Kidney epithelial cell (primary cell): ENCODE measurements at regions not wholly inside any gene's neighbourhood (a gene's known extent, or its start where the extent isn't known, plus 50 kb on each side); places are given as distances from the start of the nearest gene placed in this dataset.
A peak's percentile ranks its signal among the peaks of the same experiment; 100 is the strongest.

Experiments
- DNase-seq: peaks from one replicate; pipeline ENCODE4 v3.0.0-alpha.2; 2010; ENCODE audit warnings: low read depth
- H3K27me3 ChIP-seq: 2 replicates; pipeline ENCODE4 v1.6.0; 2011; ENCODE audit warnings: low read length; ENCODE audit not compliant: control insufficient read depth, insufficient read depth
- H3K36me3 ChIP-seq: 2 replicates; pipeline ENCODE4 v1.5.1; 2011; ENCODE audit warnings: low read length; ENCODE audit not compliant: control insufficient read depth, insufficient read depth
- H3K4me3 ChIP-seq: 2 replicates; pipeline ENCODE4 v1.5.1; 2011; ENCODE audit warnings: low read depth, mild to moderate bottlenecking, control low read depth, low read length
- CTCF ChIP-seq: IDR thresholded peaks from 2 replicates; pipeline ENCODE4 v1.5.1; 2011; ENCODE audit warnings: mild to moderate bottlenecking, moderate library complexity, low read length, control low read depth, inconsistent platforms; ENCODE audit not compliant: insufficient read depth, poor library complexity, severe bottlenecking

DNA sequence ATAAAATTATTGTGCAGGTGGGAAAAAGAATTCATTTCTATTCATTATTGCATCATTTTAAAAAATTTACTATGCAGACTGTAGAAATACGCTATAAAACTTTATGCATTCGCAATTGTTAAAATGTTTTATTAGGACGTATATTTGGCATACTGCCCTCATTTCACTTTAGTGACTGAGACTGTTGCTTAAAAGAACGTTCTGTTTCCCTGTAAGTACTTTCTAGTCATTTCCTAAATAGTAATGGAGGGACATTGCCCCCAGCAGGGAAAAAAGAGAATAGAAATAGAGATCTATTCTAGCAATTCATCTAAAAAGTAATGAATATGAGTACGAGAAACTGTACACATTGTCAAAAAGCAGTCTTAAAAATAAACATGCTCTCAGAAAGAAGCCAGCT, 1295.8 kb upstream of the TENM3 start:
- DNase-seq: no peak
- TF ChIP-seq CTCF: peak; percentile 19
- Histone ChIP-seq H3K36me3 (no peaks in the 10 kb centered on the region), H3K4me3 (no peak overlapping the region), H3K27me3 (no peaks in the 10 kb centered on the region)

- no peak for TF ChIP-seq CTCF
- no peak overlapping the region for H3K4me3 ChIP-seq
- H3K36me3 ChIP-seq: no peaks in the 10 kb centered on the region
- DNase-seq: no peak
- no peaks in the 10 kb centered on the region for H3K27me3 ChIP-seq
Observed at GRCh38 chr4:180949424-180950213, 1293.6 kb upstream of the TENM3 start.

DNA sequence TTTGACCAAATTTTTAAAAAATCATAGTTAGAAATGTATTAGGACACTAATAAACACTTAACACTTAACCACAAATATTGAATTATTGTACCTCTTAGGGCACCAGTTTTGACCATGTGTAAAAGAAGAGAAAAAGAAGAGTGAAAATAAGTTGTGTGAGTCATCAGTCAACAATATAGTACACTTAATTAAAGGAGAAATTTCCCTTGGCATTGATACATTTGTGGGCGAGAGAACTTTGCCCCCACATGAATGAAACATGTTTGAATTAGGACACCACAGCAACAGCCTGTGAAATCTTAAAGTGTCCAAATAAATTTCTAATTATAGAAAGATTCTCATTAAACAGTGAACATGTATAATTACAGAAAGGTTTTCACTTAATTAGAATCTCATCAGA, 1292.8 kb upstream of the TENM3 start:
- DNase-seq: no peak
- no peaks in the 10 kb centered on the region for H3K36me3 ChIP-seq
- no peaks in the 10 kb centered on the region for H3K27me3 ChIP-seq
- no peak for TF ChIP-seq CTCF
- H3K4me3 ChIP-seq: no peak overlapping the region

GRCh38 chr4:180951312-180951711, 1291.9 kb upstream of the TENM3 start:
- H3K27me3 ChIP-seq: no peaks in the 10 kb centered on the region
- no peaks in the 10 kb centered on the region for H3K36me3 ChIP-seq
- no peak for DNase-seq
- no peak for TF ChIP-seq CTCF
- no peak overlapping the region for H3K4me3 ChIP-seq

- H3K4me3 ChIP-seq: no peak overlapping the region
Observed at GRCh38 chr4:180953572-180953971, 1289.6 kb upstream of the TENM3 start.

More at GRCh38 chr4:180953572-180953971, 1289.6 kb upstream of the TENM3 start:
- no peaks in the 10 kb centered on the region for H3K27me3 ChIP-seq
- TF ChIP-seq CTCF: peak; percentile 22
- H3K36me3 ChIP-seq: no peaks in the 10 kb centered on the region
- no peak for DNase-seq
